GM04504 (cell line): ENCODE measurements at regions not wholly inside any gene's neighbourhood (a gene's known extent, or its start where the extent isn't known, plus 50 kb on each side); places are given as distances from the start of the nearest gene placed in this dataset.
"Not testable (repeated sequence)": the region's sequence is repeated elsewhere in the genome, so short reads cannot be mapped to it uniquely, and the experiment has no call there.

Experiments used
- DNase-seq: peaks from one replicate; pipeline ENCODE4 v3.0.0-alpha.2; 2012; ENCODE audit warnings: low read depth

DNA sequence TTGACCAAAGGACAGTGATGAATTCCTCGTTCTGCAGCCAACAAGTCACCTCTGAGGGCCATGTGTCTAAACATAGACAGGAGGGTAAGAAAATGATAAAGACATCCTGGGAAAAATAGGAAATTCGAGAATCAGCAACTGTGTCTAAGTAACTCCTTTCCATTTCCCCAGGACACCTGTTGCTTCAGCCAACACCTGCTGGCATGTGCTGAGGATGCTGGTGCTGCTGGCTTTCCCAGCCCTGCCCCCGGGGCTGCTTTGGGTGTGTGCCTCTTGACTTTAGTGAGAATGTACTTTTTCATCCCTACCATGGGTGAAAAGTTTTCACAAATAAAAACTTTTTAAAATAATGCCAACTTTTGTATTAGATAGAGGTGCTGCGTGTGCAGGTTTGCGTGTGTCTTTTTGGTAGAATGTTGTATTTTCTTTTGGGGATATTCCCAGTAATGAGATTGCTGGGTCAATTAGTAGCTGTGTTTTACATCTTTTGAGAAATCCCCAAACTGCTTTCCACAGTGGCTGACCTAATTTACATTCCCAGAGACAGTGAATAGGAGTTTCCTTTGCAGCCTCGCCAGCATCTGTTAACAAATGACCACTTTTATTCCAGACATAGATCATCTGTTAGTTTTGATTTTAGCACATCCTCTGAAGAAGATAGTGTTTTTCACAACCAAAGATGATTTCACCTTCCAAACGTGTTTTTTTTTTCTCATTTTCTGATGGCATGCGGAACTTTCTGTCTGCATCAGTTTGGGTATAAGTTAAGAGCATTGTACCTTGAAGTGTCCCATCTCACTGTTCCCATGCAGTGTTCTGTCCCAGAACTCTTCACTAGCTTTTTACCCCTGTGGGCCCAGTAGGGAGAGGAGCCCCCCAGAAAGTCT, 104.2 kb upstream of the ACBD5 start:
- DNase-seq: no peak

DNA sequence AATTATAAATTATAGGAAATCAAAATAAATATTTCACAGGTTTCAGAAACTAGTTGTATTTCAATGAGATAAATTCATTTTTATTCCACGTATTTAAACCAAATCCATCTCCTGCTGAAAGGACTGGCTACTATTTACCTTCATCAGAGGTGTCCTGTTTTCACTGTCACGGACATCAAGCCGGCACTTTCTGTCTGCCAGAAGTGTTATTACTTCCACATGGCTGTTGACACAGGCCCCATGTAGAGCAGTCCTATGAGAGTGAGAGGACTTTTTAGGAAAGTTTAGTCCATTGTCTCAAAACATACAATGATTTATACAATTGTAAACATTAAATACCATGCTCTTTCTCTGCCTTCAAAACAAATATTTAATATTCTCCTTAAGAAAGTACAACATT, 100.4 kb upstream of the ACBD5 start:
- no peak for DNase-seq

DNA sequence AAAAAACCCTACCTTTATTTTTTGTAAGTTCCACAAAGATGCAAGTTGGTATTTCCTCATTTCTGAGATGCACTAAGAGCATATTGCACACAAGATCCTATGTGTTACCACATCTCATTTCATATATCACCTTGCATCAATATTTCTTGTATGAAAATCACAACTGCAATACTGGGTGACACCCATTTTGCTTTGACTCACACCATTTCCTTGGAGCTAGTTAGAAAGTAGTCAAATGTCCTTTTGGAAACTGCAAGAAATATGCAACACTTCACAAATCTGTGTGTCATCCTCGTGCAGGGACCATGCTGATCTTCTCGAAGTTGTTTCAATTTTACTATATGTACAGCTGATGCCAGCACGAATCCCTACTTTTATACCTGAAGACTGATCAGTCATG, 94.6 kb upstream of the ACBD5 start:
- DNase-seq: not testable (repeated sequence)

DNA sequence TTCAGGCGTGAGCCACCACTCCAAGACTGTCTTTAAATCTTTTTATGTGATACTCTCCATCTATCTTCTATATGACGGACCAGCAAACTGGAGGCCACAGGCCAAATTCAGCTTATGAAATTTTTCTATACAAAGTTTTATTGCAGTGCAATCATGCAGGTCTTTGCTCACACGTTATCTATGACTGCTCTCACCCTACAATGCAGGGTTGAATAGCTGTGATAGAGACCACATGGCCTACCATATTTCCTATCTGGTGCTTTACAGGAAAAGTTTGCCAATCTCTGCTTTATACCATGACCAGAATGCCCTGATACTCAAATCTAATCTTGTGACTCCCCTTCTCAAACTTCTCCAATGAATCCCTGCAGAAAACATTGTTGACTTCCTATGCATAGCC, 89.5 kb upstream of the ACBD5 start:
- no peak for DNase-seq

DNA sequence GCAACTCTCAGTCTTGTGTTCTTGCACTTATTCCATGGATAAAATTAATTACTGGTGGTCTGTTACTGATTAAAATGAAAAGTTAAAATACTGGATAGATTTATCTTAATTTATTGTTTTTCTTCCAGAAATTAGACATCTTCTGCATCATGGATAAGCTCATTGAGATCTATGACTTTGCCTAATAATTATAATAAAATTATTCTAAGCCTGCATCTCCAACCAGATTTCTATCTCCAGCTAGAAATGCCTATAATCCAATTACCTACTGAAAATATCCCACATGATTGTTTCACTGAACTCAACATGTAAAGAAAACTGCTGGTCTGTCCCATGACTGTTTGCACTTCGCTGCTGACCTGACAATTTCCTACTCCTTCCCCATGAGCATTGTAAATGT, 88.3 kb upstream of the ACBD5 start:
- DNase-seq: no peak

DNA sequence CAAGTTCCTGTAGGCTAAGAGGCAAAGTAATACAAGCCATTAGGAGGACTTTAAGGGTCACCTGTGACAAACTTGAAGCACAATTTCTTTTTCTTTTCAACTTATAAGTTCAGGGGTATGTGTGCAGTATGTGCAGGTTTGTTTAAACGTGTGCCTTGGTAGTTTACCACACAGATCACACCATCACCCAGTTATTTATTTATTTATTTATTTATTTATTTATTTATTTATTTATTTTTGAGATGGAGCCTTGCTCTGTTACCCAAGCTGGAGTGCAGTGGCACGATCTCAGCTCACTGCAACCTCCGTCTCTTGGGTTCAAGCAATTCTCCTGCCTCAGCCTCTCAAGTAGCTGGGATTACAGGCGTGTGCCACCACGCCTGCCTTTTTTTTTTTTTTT, 86.2 kb upstream of the ACBD5 start:
- not testable (repeated sequence) for DNase-seq

DNA sequence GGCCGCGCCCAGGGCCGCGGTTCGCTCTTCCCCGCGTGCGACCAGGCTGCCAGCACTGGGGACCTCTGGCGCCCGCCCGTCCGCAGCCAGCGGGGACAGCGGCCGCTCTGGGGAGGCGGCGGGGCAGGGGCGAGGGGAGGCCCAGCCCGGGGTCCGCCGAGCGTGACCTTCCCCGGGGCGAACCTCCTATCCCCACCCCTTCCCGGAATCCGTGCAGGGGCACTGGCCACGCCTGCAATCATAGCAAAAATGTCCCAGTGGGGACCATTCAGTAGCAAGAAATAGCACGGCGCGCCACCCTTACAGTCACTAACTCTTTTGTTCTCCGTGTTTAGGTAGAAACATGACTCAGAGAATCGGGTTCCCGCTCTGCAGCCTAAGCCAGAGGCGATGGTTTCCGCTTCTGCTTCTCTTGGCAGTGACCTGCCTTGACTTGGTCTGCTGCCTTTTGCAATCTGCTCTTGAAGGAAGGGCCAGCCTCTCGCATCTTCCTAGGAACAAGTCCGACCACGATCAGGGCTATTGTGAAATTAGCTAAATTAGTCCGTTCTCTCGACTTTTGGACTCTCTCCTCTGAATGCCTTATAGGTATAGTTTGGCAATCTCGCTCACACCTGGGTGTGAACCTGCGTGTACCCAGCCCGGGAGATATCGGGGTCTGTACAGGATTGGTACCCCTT, 79.3 kb upstream of the ACBD5 start:
- peak; percentile 3 for DNase-seq

DNA sequence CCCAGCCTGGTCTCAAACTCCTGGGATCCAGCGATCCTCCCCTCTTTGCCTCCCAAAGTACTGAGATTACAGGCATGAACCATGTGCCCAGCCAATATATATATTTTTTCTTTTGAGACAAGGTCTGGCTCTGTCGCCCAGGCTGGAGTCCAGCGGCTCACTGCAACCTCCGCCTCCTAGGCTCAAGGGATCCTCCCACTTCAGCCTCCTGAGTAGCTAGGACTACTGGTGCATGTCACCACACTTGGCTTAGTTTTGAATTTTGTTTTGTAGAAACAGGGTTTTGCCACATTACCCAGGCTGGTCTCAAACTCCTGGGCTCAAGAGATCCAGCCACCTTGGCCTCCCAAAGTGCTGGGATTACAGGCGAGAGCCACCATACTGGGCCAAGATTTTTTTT, 78.5 kb upstream of the ACBD5 start:
- DNase-seq: not testable (repeated sequence)

DNA sequence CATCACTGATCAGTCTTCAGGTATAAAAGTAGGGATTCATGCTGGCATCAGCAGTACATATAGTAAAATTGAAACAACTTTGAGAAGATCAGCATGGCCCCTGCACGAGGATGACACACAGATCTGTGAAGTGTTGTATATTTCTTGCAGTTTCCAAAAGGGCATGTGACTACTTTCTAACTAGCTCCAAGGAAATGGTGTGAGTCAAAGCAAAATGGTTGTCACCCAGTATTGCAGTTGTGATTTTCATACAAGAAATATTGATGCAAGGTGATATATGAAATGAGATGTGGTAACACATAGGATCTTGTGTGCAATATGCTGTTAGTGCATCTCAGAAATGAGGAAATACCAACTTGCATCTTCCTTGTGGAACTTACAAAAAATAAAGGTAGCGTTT, 74.5 kb upstream of the ACBD5 start:
- DNase-seq: not testable (repeated sequence)

DNA sequence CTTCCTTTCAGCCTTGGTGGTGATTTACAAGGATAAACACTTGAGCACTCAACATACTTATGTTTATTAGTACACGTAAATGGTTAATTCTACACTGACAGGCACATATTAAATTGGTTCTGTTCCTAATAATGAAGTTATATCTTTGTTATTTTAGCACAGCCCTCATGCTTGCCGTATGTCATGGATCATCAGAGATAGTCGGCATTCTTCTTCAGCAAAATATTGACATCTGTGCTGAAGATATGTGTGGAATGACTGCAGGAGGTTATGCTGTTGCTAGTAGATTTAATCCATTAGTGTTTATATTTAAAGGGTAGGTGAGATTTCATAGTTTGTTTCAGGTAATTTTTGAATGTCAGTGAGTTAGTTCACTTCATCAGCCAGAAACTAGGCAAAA, 73.0 kb upstream of the ACBD5 start:
- not testable (repeated sequence) for DNase-seq

DNA sequence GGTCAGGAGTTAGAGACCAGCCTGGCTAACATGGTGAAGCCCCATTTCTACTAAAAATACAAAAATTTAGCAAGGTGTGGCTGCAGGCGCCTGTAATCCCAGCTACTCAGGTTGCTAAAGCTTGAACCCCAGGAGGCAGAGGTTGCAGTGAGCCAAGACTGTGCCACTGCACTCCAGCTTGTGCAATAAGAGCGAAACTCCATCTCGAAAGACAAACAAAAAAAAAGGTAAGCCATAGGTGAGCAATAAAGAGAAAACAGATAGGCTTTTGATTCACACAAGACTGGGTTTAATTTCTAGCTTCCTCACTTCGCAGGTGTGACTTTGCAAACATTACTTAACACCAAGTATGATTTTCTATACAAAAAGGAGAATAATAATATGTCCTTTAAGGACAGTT, 72.3 kb upstream of the ACBD5 start:
- no peak for DNase-seq

DNA sequence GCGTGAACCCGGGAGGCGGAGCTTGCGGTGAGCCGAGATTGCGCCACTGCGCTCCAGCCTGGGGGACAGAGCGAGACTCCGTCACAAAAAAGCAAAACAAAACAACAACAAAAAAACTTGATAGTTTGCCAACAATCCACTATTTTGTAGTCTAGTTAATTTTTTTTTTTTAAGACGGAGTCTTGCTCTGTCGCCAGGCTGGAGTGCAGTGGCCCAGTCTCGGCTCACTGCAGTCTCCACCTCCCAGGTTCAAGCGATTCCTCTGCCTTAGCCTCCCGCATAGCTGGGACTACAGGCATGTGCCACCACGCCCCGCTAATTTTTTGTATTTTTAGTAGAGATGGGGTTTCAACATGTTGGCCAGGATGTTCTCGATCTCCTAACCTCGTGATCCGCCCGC, 71.2 kb upstream of the ACBD5 start:
- DNase-seq: not testable (repeated sequence)

DNA sequence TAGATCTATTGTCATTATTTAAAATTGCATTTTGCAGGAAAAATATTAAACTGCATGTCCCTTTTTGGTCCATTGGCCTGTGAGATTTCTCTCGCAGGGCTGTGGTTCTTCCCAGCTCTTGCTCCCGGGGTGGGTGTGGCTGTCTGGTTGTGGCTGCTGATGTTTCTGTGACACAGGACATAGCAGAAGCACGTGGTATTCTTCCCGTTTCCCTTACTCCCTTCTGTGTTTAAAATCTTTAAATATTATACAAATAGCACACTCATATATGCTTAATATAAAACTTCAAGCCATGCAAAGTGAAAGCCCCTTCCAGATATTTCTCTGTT, 57.9 kb upstream of the ACBD5 start:
- DNase-seq: not testable (repeated sequence)

DNA sequence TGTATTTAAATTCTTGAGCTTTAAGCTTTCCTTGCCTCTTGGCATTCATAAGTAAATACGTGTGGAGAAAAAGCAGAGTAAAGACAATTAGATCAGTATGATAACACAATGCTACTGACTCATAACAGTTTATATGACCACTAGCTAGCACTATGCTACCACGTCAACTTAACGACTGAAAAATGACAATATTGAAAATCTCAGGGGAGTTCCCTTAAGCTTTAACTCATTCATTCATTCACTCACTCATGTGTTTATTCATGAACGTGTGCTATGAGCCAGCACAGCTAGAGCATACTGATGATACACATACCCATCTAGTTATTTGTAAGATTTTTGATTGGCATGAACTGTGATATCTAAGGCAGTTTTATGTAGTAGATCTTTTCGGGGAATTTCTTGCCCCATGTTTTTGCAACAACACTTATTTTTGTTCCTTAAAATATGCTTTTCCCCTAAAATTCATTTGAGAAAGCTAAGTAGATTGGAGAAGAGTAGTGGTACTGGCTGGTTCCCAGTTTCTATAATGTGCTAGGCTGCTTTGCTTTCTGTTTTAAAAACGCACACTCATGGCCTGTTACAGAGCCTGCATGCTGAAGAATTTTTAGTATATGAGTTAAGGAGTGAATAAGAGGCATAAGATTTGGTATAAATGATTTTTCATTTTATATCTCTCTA, 57.4 kb upstream of the ACBD5 start:
- no peak for DNase-seq

DNA sequence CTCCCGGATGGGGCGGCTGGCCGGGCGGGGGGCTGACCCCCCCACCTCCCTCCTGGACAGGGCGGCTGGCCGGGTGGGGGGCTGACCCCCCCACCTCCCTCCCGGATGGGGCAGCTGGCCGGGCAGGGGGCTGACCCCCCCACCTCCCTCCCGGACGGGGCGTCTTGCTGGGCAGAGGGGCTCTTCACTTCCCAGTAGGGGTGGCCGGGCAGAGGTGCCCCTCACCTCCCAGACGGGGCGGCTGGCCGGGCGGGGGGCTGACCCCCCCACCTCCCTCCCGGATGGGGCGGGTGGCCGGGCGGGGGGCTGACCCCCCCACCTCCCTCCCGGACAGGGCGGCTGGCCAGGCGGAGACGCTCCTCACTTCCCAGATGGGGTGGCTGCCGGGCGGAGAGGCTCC, 55.7 kb upstream of the ACBD5 start:
- not testable (repeated sequence) for DNase-seq

DNA sequence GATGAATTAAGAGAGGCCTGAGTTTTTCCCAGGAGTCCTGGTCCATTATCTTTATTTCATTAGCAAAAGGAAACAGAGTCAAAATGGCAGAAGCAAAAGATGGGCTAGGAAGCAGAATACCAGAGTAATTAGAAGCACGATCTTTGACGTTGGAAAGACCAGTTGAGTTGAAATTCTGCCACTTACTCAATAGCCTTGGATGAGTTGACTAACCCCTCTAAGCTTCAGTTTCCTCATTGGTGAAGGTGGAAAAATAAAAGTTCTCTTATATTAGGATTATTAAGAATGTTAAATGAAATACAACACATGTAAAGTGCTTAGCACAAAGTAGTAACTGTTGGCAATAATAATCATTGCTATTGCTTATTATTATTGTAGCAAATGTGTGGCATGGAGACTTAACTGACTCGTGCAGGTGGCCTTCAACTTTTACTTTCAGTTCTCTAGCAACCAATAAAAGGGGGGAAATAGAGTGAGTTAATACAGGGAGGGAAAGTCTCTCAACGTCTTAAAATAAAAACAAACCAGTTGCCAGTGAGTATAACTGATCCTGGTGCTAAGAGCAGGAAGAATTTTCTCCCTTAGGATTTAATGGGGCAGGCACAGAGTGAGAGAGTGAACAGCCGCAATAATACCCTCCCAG, 50.8 kb upstream of the ACBD5 start:
- not testable (repeated sequence) for DNase-seq
